ENCODE measurements at regions not wholly inside any gene's neighbourhood (a gene's known extent, or its start where the extent isn't known, plus 50 kb on each side); places are given as distances from the start of the nearest gene placed in this dataset.

DNA sequence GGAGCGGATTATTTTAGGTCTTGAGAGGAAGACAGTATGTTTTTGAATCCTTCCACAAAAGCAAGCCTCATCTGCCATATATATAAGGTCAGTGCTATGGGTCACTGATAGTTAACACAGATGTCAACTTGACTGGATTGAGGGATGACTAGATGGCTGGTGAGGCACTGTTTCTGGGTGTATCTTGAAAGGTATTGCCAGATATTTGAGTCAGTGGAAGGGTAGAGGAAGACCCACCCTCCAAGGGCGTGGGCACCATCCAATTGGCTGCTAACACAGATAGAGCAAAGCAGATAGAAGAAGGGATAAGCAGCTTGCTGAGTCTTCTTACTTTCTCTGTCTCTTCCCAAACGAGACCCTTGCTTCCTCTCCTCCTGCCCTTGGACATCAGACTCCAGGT, 185.0 kb upstream of the BTG1 start:
- CTCF ChIA-PET, result no interaction called here
- peaks cover 2% of the 10 kb centered on the region for H3K36me3 Mint-ChIP-seq
- H3K9me3 Mint-ChIP-seq, result peaks cover 7% of the 10 kb centered on the region
- no peaks in the 10 kb centered on the region for H3K27me3 Mint-ChIP-seq
- no peak overlapping the region for H3K27ac Mint-ChIP-seq
- no peak overlapping the region for H3K4me3 Mint-ChIP-seq
- DNase-seq, result no peak
- peaks cover 42% of the 10 kb centered on the region for H3K4me1 Mint-ChIP-seq

DNA sequence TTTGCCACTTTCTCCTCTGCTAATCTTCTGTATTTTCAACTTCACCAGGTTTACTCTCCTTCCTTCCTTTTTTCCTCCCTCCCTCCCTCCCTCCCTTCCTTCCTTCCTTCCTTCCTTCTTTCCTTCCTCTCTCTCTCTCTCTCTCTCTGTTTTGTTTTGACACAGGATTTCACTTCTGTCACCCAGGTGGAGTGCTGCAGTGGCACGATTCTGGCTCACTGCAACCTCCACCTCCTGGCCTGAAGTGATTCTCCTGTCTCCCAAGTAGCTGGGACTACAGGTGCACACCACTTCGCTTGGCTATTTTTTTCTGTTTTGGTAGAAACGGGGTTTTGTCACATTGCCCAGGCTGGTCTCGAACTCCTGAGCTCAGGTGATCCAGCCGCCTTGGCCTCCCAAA, 181.2 kb upstream of the BTG1 start:
- CTCF ChIA-PET, result no interaction called here
- no peak for DNase-seq
- H3K9me3 Mint-ChIP-seq, result peaks cover 30% of the 10 kb centered on the region
- H3K4me3 Mint-ChIP-seq, result no peak overlapping the region
- H3K36me3 Mint-ChIP-seq, result peaks cover 20% of the 10 kb centered on the region
- H3K27ac Mint-ChIP-seq, result peak overlapping the region; percentile 64
- no peaks in the 10 kb centered on the region for H3K27me3 Mint-ChIP-seq
- peaks cover 47% of the 10 kb centered on the region for H3K4me1 Mint-ChIP-seq

DNA sequence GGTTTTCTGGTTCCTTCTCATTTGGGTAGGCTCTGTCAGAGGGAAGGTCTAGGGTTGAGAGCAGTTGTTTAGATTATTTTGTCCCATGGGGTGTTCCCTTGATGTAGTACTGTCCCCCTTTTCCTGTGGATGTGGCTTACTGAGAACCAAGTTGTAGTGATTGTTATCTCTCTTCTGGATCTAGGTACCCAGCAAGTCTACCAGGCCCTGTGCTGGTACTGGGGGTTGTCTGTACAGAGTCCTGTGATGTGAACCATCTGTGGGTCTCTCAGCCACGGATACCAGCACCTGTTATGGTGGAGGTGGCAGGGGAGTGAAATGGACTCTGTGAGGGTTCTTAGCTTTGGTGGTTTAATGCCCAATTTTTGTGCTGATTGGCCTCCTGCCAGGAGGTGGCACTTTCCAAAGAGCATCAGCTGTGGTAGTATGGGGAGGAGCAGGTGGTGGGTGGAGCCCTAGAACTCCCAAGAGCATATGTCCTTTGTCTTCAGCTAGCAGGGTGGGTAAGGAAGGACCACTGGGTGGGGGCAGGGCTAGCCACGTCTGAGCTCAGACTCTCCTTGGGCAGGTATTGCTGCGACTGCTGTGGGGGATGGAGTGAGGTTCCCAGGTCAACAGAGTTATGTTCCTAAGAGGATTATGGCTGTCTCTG, 179.3 kb upstream of the BTG1 start:
- peaks cover 24% of the 10 kb centered on the region for H3K36me3 Mint-ChIP-seq
- H3K9me3 Mint-ChIP-seq, result peaks cover 39% of the 10 kb centered on the region
- H3K27ac Mint-ChIP-seq, result no peak overlapping the region
- no peak for DNase-seq
- peaks cover 47% of the 10 kb centered on the region for H3K4me1 Mint-ChIP-seq
- CTCF ChIA-PET, result no interaction called here
- no peak overlapping the region for H3K4me3 Mint-ChIP-seq
- no peaks in the 10 kb centered on the region for H3K27me3 Mint-ChIP-seq

DNA sequence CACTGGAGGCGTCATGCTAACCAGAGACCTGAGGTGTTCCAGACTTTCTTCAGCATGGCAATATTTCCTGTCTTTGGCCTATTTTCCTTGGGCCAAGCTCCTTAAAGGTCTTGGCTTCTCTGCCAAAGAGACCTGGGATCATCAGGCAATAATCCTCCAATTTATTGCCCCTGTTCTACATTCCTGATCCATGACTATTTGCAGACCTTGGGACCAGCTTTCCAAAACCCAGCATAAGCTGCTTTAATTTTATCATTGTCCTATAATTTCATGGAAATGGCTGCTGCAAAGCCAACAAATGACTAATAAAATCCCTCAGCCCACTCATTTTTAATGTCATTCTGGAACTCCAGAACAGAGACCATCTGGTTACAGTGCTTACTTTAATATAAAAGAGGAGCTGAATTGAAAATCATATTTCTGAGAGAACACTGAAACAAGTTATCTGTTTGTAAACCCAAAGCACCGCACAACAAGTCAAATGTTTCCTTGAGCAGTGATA, 166.9 kb upstream of the BTG1 start:
- H3K9me3 Mint-ChIP-seq, result peaks cover 6% of the 10 kb centered on the region
- no peaks in the 10 kb centered on the region for H3K27me3 Mint-ChIP-seq
- peaks cover 2% of the 10 kb centered on the region for H3K36me3 Mint-ChIP-seq
- no peaks in the 10 kb centered on the region for H3K4me1 Mint-ChIP-seq
- no peak for DNase-seq
- CTCF ChIA-PET, result interaction anchor here (0.6 kb wide), 1 partner anchor 501 kb away, joined by 5 read pairs; no protein-coding TSS in a partner anchor
- H3K4me3 Mint-ChIP-seq, result no peak overlapping the region
- H3K27ac Mint-ChIP-seq, result no peak overlapping the region

DNA sequence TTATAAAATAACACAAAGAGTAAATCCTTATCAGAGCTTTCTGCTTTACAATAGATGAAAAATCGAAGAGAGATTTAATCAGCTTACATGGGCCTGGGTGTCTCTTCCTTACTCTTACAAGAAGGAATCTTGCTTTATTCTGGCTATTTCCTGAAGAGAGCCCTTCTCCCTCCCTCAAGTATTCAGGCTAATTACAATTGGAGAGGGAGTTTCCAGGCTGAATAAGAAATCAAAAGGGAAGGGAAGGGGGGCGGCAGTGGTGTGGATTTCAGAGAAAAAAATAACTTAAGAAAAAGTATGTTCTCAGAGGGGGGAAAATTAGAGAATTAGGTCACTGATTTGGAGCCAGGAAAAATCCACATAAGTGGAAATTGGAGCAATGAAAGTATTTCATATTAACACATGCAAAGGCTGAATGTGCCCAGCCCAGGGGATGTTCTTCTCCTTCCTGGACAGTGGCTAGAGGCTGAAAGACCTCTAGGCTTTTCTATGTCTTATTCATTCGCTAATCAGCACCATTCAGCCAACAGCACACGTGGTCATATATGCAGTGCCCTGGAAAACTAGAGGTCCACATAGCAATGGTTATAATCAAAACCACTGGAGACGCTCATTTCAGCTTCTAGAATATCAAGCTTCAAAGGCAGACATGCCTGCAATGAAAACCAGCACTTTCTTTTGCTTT, 158.9 kb upstream of the BTG1 start:
- no peaks in the 10 kb centered on the region for H3K27me3 Mint-ChIP-seq
- H3K9me3 Mint-ChIP-seq, result peaks cover 9% of the 10 kb centered on the region
- H3K36me3 Mint-ChIP-seq, result peaks cover 6% of the 10 kb centered on the region
- H3K4me1 Mint-ChIP-seq, result peaks cover 6% of the 10 kb centered on the region
- no peak overlapping the region for H3K4me3 Mint-ChIP-seq
- DNase-seq, result no peak
- CTCF ChIA-PET, result no interaction called here
- H3K27ac Mint-ChIP-seq, result no peak overlapping the region

DNA sequence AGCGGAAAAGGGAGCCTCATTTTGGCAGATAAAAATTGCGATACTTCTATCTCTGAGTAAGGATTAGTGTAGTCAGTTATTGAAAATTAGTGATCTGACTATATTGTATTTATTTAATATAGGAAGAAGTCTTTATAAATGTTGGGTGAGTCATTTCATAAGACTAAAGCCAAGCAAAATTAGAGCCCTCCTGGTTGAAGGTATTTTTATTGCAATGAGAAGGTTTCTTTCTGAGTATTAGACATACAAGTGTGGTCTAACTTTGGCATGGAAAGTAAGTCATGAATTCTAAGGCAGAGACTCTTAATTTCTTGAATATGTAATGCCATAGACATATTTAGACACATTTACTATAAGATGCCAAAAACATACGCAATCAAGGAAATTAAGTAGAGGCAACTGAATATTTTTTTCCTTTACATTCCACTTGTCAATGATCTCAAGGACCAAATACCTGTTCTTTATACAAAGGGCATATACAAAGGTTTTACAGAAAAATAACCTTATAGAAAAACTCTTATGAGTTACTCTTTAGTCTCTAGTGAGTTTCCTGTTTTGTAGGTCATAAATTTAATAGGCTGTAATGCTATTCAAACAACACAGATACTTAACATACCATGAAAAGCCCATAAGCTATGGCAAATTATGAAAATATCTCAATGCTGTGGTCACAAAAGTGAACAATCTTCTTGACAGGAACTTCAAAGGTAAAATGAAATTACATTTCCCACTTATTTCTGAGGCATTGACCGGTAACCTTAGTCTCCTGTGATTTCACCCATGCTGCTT, 156.6 kb upstream of the BTG1 start:
- DNase-seq, result no peak
- Mint-ChIP-seq H3K4me3 (no peak overlapping the region), H3K9me3 (peaks cover 13% of the 10 kb centered on the region), H3K4me1 (peaks cover 6% of the 10 kb centered on the region), H3K36me3 (peaks cover 16% of the 10 kb centered on the region), H3K27me3 (no peaks in the 10 kb centered on the region), H3K27ac (no peak overlapping the region)
- CTCF ChIA-PET, result no interaction called here

DNA sequence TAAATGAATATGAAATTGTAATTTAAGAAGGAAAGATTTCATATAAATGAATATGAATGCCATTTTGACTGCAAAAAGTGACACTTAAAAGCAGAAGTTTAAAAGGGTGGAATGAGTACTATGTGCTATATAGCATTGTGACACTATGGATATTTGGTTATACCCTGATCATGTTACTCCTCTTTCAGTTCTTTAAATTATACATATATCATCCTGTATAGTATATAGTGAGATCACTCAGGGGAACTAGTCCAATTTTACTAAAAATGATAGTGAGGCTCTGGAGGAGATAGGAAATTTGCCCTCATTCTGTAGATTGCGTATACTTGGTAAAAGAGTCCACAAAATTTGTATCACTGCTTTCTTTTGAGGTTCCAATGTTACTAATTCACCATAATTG, 155.7 kb upstream of the BTG1 start:
- DNase-seq, result no peak
- Mint-ChIP-seq H3K36me3 (peaks cover 17% of the 10 kb centered on the region), H3K27ac (no peak overlapping the region), H3K9me3 (peaks cover 12% of the 10 kb centered on the region), H3K4me1 (peaks cover 7% of the 10 kb centered on the region), H3K27me3 (no peaks in the 10 kb centered on the region), H3K4me3 (no peak overlapping the region)
- CTCF ChIA-PET, result no interaction called here

DNA sequence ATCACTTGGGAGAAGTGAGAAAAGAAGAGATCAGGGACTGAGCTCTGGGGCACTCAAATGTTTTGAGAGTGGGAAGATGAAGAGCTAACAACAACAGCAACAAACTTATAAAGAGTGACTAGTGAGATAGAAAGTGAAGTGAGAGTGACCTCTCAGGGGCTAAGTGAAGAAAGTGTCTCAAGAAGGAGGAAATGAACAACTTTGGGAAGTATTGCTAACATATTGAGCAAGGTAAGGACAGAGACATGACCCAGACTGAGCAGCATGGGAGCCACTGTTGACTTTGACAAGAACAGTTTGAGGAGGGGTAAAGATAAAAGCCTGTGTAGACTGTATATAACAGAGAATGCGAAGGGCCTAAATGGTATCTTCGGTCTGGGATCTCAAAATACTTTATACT, 155.1 kb upstream of the BTG1 start:
- H3K27me3 Mint-ChIP-seq, result no peaks in the 10 kb centered on the region
- H3K4me3 Mint-ChIP-seq, result no peak overlapping the region
- CTCF ChIA-PET, result no interaction called here

DNA sequence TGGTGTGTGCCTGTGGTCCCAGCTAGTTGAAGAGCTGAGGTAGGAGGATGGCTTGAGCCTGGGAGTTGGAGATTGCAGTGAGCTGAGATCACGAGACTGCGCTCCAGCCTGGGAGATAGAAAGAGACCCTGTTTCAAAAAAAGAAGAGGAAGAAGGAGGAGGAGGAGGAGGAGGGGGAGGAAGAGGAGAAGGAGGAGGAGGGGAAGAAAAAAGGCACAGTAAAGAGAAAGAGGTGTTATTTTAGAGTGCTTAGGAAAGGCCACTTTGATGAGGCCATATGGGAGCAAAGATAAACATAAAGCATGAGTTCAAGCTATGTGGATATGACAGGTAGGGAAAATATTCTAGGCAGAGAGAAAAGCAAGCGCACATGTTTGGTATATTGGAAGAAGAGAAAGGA, 154.1 kb upstream of the BTG1 start:
- H3K27me3 Mint-ChIP-seq, result no peaks in the 10 kb centered on the region
- H3K4me3 Mint-ChIP-seq, result no peak overlapping the region
- CTCF ChIA-PET, result interaction anchor here (0.9 kb wide), 1 partner anchor 64 kb away, joined by 4 read pairs; no protein-coding TSS in a partner anchor
- peaks cover 21% of the 10 kb centered on the region for H3K36me3 Mint-ChIP-seq
- DNase-seq, result no peak
- peaks cover 21% of the 10 kb centered on the region for H3K4me1 Mint-ChIP-seq
- H3K9me3 Mint-ChIP-seq, result peaks cover 17% of the 10 kb centered on the region
- no peak overlapping the region for H3K27ac Mint-ChIP-seq

More for the DNA sequence above, 155.1 kb upstream of the BTG1 start:
- H3K27ac Mint-ChIP-seq, result no peak overlapping the region
- DNase-seq, result no peak
- peaks cover 14% of the 10 kb centered on the region for H3K9me3 Mint-ChIP-seq
- H3K36me3 Mint-ChIP-seq, result peaks cover 21% of the 10 kb centered on the region
- peaks cover 11% of the 10 kb centered on the region for H3K4me1 Mint-ChIP-seq

DNA sequence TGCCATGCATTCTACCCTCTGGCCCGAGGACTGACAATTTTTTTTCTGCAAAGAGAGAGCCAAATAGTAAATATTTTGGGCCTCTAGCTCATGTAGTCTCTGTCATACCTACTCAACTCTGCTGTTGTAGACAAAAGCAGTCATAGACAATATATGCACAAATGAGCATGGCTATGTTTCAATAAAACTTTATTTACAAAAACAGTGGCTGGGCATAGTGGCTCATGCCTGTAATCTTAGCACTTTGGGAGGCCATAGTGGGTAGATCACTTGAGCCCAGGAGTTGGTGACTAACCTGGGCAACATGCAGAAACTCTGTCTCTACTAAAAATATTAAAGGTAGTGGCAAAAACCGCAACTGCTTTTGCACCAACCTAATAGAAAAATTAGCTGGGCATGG, 153.7 kb upstream of the BTG1 start:
- CTCF ChIA-PET, result interaction anchor here (0.9 kb wide), 1 partner anchor 64 kb away, joined by 4 read pairs; no protein-coding TSS in a partner anchor
- DNase-seq, result no peak
- Mint-ChIP-seq H3K4me1 (peaks cover 21% of the 10 kb centered on the region), H3K9me3 (peaks cover 17% of the 10 kb centered on the region), H3K4me3 (no peak overlapping the region), H3K27ac (no peak overlapping the region), H3K27me3 (no peaks in the 10 kb centered on the region), H3K36me3 (peaks cover 21% of the 10 kb centered on the region)

DNA sequence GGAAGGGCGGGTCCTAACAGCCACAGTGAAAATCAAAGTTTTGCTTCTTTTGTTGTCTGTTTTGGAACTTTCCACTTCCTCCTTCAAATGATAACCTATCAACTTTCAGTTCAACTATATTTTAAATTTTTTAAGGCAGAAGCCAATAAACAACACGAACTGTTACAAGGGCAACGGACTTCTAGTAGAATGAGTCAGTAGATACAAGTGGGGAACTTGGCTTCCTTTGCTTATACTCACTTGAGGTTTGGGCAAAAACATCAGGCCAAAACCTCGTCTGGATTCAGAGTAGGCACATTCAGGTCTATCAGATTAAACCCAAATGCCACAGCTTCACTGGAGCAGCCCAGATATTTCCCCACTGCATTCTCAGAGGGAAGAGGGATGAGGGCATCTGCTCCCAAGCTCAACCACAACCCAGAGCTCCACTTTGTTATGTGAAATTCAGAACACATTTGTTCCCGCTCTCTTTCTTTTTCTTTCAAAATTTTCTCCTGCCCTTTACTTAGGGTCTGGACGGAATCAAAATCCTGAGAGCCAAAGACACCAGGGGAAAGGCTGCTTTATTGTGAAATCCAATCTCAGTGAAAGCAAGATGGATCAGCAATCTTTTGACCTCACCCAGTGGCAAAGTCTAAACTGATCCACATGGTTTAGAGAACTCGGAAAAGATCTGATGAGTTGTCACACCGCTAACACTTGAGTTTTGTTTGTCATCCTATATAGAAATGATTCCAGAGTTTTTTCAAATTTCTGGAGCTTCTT, 152.5 kb upstream of the BTG1 start:
- Mint-ChIP-seq H3K4me1 (peaks cover 17% of the 10 kb centered on the region), H3K9me3 (peaks cover 21% of the 10 kb centered on the region), H3K27ac (peak overlapping the region; percentile 95), H3K27me3 (no peaks in the 10 kb centered on the region), H3K4me3 (peak overlapping the region; percentile 38), H3K36me3 (peaks cover 22% of the 10 kb centered on the region)
- CTCF ChIA-PET, result interaction anchor here (0.6 to 0.9 kb wide), 2 partner anchors 7 to 151 kb away, joined by 3 read pairs; no protein-coding TSS in a partner anchor
- DNase-seq, result peak; percentile 32

DNA sequence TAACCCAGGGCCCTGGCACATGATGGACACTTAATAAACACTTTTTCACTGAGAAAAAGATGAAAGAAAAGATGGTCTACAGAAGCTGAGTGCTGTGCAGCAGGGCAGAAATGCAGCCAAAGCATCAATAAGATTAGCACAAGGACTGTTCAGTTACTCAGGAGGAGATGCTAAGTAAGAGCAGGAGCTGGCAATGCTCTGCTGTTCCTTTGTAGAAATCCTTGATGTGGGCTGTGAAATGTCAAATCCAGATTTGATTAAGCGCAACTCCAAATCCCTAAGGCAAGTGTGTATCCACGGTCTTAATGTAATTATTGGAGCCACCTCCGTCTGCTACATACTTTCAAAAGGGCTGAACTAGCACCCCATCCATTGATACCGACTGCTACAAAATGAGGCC, 151.8 kb upstream of the BTG1 start:
- Mint-ChIP-seq H3K36me3 (peaks cover 22% of the 10 kb centered on the region), H3K9me3 (peaks cover 21% of the 10 kb centered on the region), H3K4me3 (peak overlapping the region; percentile 38), H3K4me1 (peaks cover 17% of the 10 kb centered on the region), H3K27ac (peak overlapping the region; percentile 95), H3K27me3 (no peaks in the 10 kb centered on the region)
- CTCF ChIA-PET, result interaction anchor here (0.9 to 1.7 kb wide), 2 partner anchors 8 to 16 kb away, joined by 3 to 4 read pairs; no protein-coding TSS in a partner anchor
- no peak for DNase-seq

DNA sequence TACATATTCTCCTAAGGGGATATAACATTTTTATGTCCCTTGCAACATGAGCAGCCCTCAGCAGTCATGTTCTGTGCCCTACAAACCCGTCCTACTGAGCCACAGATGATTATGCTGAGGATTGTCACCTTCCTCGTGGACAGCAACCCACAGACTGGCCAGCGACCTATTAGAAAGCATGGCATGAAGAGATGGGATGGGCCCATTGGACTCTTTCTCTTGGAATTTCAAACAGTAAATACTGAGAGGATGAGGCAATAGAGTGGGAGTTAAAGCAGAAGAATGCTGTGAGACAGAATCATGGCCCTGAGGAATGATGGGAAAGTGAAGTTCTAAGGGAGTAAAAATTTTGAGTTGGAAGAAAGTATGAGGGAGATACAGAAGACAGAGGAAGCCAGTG, 149.9 kb upstream of the BTG1 start:
- no peak for DNase-seq
- peaks cover 17% of the 10 kb centered on the region for H3K4me1 Mint-ChIP-seq
- peaks cover 21% of the 10 kb centered on the region for H3K9me3 Mint-ChIP-seq
- H3K27me3 Mint-ChIP-seq, result no peaks in the 10 kb centered on the region
- CTCF ChIA-PET, result no interaction called here
- H3K36me3 Mint-ChIP-seq, result peaks cover 22% of the 10 kb centered on the region
- no peak overlapping the region for H3K27ac Mint-ChIP-seq
- H3K4me3 Mint-ChIP-seq, result no peak overlapping the region

Data from activated naive CD4-positive, alpha-beta T cell treated with anti-CD3 and anti-CD28 coated beads, Interleukin-2, amount 10 ng/mL, durations not matched to agents 7 days and 5 days (primary cell).